Loucy (cell line): ENCODE measurements at regions not wholly inside any gene's neighbourhood (a gene's known extent, or its start where the extent isn't known, plus 50 kb on each side); places are given as distances from the start of the nearest gene placed in this dataset.
A peak's percentile ranks its signal among the peaks of the same experiment; 100 is the strongest.

Experiments
- H2AFZ ChIP-seq: fragments of 200-600 bp; sonication (generic); 2 replicates; pipeline ENCODE4 v1.6.0; 2016; ENCODE audit warnings: antibody characterized with exemption, mild to moderate bottlenecking, low read length, moderate library complexity
- H3F3A ChIP-seq: fragments of 200-600 bp; 2 replicates; pipeline ENCODE4 v1.6.0; 2016; ENCODE audit warnings: antibody characterized with exemption, low read depth, mild to moderate bottlenecking
- H3K27me3 ChIP-seq: fragments of 200-600 bp; sonication (generic); 2 replicates; pipeline ENCODE4 v1.6.1; 2014; ENCODE audit warnings: low read length, mild to moderate bottlenecking; ENCODE audit not compliant: insufficient read depth, poor library complexity, severe bottlenecking
- H3K36me3 ChIP-seq: fragments of 200-600 bp; sonication (generic); 2 replicates; pipeline ENCODE4 v1.6.1; 2016; ENCODE audit warnings: low read length; ENCODE audit not compliant: insufficient read depth
- H3K4me1 ChIP-seq: fragments of 200-600 bp; sonication (generic); 2 replicates; pipeline ENCODE4 v1.5.1; 2014; ENCODE audit warnings: low read length, mild to moderate bottlenecking; ENCODE audit not compliant: insufficient read depth, poor library complexity, severe bottlenecking
- H3K4me2 ChIP-seq: fragments of 200-600 bp; sonication (generic); 2 replicates; pipeline ENCODE4 v1.6.0; 2014; ENCODE audit warnings: antibody characterized with exemption, low read length, low read depth, mild to moderate bottlenecking; ENCODE audit not compliant: poor library complexity, severe bottlenecking
- H3K4me3 ChIP-seq: fragments of 200-600 bp; sonication (generic); 2 replicates; pipeline ENCODE4 v1.5.1; 2014; ENCODE audit warnings: low read length, mild to moderate bottlenecking, mixed read lengths; ENCODE audit not compliant: poor library complexity, severe bottlenecking
- H3K79me2 ChIP-seq: fragments of 200-600 bp; sonication (generic); 2 replicates; pipeline ENCODE4 v1.6.1; 2014; ENCODE audit warnings: low read length; ENCODE audit not compliant: insufficient read depth
- H3K9ac ChIP-seq: fragments of 200-600 bp; sonication (generic); 2 replicates; pipeline ENCODE4 v1.6.0; 2014; ENCODE audit warnings: mild to moderate bottlenecking, low read depth, low read length, moderate library complexity; ENCODE audit not compliant: poor library complexity, severe bottlenecking
- H3K9me2 ChIP-seq: fragments of 200-600 bp; sonication (generic); replicated peaks from 2 replicates; pipeline ENCODE4 v1.6.1; 2016; ENCODE audit warnings: low read depth, low read length, mixed read lengths
- H3K9me3 ChIP-seq: fragments of 200-600 bp; sonication (generic); 2 replicates; pipeline ENCODE4 v1.6.1; 2014; ENCODE audit warnings: mild to moderate bottlenecking, antibody characterized with exemption, low read length, low read depth; ENCODE audit not compliant: insufficient read depth
- H4K20me1 ChIP-seq: fragments of 200-600 bp; sonication (generic); 2 replicates; pipeline ENCODE4 v1.6.0; 2014; ENCODE audit warnings: antibody characterized with exemption, low read length, mild to moderate bottlenecking; ENCODE audit not compliant: insufficient read depth, poor library complexity, severe bottlenecking
- EZH2phosphoT487 ChIP-seq: fragments of 200-600 bp; IDR thresholded peaks from 2 replicates; pipeline ENCODE4 v1.6.1; 2018; ENCODE audit warnings: antibody characterized with exemption, mild to moderate bottlenecking, moderate library complexity, borderline replicate concordance
- TF ChIP-seq, protein P1 (sequence below): fragments of 200-600 bp; sonication (generic); conservative IDR thresholded peaks from 2 replicates; pipeline ENCODE4 v1.5.1; 2014; ENCODE audit warnings: mild to moderate bottlenecking, antibody characterized with exemption, low read length

DNA sequence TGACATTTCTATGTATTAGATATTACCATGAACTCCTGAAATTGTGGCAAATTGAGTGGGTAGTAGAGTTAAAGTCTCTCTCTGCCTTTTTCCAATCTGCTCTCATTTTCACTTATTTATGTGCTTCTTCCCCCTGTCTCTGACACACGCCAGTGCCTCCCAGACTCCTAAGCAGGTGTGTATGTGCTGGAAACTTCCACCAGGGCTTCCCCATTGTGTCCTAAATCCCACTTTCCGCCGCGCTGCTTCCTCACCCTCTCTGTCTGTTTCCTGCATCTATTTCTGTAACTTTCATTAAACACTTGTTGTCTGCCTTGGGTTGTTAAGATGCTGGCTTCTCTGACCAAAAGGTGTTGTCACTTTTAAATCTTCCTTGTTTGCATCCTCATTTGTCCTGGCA is 97.6 kb upstream of the HDGFL1 start:
- Histone ChIP-seq H3K4me2 (no peak overlapping the region), H3K4me1 (peaks cover 43% of the 10 kb centered on the region), H4K20me1 (no peaks in the 10 kb centered on the region), H2AFZ (0 out of 2 replicates have a peak overlapping the region, but pooled peaks have one; percentile 77), H3K9me2 (no peaks in the 10 kb centered on the region), H3F3A (0 out of 2 replicates have a peak, but pooled peaks cover 7% of the 10 kb centered on the region), H3K9me3 (no peaks in the 10 kb centered on the region), H3K4me3 (no peak overlapping the region), H3K79me2 (no peaks in the 10 kb centered on the region), H3K36me3 (no peaks in the 10 kb centered on the region), H3K9ac (no peak overlapping the region), H3K27me3 (no peaks in the 10 kb centered on the region)
- TF ChIP-seq, protein P1, sequence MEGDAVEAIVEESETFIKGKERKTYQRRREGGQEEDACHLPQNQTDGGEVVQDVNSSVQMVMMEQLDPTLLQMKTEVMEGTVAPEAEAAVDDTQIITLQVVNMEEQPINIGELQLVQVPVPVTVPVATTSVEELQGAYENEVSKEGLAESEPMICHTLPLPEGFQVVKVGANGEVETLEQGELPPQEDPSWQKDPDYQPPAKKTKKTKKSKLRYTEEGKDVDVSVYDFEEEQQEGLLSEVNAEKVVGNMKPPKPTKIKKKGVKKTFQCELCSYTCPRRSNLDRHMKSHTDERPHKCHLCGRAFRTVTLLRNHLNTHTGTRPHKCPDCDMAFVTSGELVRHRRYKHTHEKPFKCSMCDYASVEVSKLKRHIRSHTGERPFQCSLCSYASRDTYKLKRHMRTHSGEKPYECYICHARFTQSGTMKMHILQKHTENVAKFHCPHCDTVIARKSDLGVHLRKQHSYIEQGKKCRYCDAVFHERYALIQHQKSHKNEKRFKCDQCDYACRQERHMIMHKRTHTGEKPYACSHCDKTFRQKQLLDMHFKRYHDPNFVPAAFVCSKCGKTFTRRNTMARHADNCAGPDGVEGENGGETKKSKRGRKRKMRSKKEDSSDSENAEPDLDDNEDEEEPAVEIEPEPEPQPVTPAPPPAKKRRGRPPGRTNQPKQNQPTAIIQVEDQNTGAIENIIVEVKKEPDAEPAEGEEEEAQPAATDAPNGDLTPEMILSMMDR: no peak
- no peak for TF ChIP-seq EZH2phosphoT487

DNA sequence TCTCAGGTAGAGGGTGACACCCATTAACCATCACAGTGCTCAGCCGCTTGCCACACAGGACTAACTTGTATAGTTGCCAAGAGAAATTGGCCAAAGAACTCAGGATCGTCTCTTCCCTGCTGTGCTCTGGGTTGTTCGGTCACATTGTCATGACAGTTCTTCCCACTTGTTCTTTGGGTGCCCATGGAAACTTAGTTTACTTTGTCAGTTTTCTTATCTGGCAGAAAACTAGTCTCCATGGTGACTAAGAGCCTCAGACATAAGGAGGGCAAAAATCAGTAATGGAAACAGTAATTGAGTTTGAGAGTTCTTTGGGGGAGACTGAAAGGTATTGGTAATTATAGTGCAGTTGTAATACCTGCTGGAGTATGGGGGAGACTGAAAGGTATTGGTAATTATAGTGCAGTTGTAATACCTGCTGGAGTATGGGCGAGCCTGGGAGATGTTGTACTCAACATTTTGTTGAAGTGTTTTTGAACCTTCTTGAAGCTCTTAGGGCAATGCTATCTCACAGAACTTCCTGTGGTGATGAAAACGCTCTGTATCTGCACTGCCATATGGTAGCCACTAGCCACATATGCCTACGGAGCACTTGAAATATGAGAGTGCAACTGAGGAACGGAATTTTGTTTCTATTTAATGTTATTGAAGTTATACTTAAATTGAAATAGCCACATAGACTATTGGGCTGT is 95.2 kb upstream of the HDGFL1 start:
- peak overlapping the region; percentile 24 for H3K4me3 ChIP-seq
- H3F3A ChIP-seq: 0 out of 2 replicates have a peak, but pooled peaks cover 7% of the 10 kb centered on the region
- H2AFZ ChIP-seq: peak overlapping the region; percentile 50
- peaks cover 34% of the 10 kb centered on the region for H3K4me1 ChIP-seq
- H3K9me2 ChIP-seq: no peaks in the 10 kb centered on the region
- H3K9me3 ChIP-seq: no peaks in the 10 kb centered on the region
- no peaks in the 10 kb centered on the region for H4K20me1 ChIP-seq
- TF ChIP-seq, protein P1: no peak
- no peak for TF ChIP-seq EZH2phosphoT487
- H3K27me3 ChIP-seq: no peaks in the 10 kb centered on the region
- H3K36me3 ChIP-seq: no peaks in the 10 kb centered on the region
- no peak overlapping the region for H3K9ac ChIP-seq
- H3K4me2 ChIP-seq: peak overlapping the region; percentile 38
- H3K79me2 ChIP-seq: no peaks in the 10 kb centered on the region

DNA sequence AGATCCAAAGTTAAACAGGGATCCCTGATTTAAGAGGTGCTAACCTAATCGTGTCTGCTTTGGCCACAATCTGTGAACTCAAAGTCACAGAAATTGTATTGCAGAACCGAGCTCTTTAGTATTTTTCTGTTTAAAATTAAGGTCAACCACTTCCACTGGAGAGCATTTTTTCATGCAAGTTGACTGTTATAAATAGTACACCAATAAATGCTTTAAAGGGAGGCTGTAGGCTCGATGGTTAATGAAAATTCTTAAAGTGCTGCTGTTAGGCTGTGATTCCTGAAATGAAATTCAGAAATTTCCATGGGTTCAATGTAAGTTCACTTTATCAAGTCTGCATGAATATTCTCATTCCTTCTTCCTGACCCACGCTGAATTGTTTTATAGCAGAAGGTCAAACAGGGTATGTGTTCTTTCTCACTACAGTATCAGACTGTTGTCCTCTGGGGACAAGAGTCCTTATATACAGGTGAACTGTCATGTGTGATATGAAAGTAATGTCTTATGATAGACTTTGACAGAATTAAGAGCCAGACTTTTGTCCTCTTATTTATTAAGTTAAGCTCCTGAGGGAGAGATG is 92.5 kb upstream of the HDGFL1 start:
- no peak overlapping the region for H3K9ac ChIP-seq
- H2AFZ ChIP-seq: peak overlapping the region; percentile 19; the same call in 1 of the 2 replicates
- no peak overlapping the region for H3K4me3 ChIP-seq
- no peaks in the 10 kb centered on the region for H4K20me1 ChIP-seq
- H3K27me3 ChIP-seq: no peaks in the 10 kb centered on the region
- no peak overlapping the region for H3K4me2 ChIP-seq
- H3K4me1 ChIP-seq: peaks cover 17% of the 10 kb centered on the region
- H3F3A ChIP-seq: 0 out of 2 replicates have a peak, but pooled peaks cover 7% of the 10 kb centered on the region
- H3K36me3 ChIP-seq: no peaks in the 10 kb centered on the region
- TF ChIP-seq, protein P1: no peak
- no peak for TF ChIP-seq EZH2phosphoT487
- no peaks in the 10 kb centered on the region for H3K79me2 ChIP-seq
- H3K9me2 ChIP-seq: no peaks in the 10 kb centered on the region
- H3K9me3 ChIP-seq: no peaks in the 10 kb centered on the region
